RKO (cell line): ENCODE measurements at regions not wholly inside any gene's neighbourhood (a gene's known extent, or its start where the extent isn't known, plus 50 kb on each side); places are given as distances from the start of the nearest gene placed in this dataset.

Experiments
- DNase-seq: peaks from one replicate; pipeline ENCODE4 v3.0.0-alpha.2; 2016; ENCODE audit warnings: low spot score

DNA sequence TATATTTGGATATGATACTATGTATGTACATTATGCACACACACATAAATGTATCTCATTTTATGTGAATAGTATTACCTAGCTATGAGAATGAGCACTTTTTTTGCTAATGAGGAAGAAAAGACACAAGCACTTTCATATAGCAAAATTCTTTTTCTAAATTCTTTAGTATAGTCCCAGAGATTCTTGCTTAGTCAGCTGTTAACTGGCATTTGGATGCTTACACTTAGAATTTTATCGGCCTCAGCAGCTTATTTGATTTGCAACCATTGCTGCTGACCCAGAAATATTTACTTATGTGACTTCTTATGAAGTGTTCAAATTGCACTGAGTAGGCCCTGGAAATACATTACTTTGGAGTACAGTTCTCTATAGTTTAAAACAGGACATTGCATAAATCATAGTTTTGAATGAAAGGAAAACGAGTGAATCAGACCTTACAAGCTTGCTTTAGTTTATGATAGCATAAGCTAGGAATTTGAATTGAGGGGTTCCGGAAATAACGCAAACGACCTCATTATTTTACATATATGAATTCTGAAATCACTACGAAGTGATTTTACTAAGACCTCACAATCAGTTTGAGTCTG, 653.9 kb upstream of the NEGR1 start:
- no peak for DNase-seq

DNA sequence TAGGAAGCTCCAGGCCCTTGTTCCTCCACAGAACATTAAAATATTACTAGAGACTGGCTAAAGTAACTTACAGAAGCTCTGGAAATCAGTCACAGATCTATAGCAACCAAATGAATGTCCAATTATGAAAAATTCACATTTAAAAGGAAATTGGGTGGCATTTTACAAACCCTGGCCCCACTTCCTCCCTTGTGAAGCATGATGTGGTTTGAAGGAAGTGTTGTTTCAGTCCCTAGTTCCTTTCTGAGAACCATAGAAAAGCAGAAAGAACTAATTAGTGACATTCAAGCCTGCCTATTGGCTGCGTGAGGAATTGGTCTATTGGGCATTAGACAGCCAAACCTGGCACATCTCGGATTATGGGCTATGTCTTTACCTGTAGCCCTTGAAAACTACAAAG, 649.7 kb upstream of the NEGR1 start:
- no peak for DNase-seq

DNA sequence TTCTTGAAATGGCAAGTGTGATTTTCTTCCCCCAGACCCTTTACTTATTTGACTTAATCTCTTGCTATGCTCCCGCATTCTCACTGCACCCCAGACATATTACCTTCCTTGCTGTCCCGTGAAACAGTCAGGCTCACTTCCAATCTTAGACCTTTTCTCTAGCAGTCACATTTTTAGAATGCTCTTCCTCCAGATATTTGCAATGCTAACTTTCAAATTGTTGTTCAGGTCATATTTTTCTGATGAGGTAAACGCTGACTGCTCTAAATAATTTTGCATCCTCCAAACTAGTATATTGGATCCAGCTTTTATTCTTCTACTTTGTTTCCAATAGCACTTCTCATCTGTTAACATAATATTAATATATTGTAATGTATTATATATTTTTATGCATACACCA, 648.2 kb upstream of the NEGR1 start:
- no peak for DNase-seq

GRCh38 chr1:72918940-72919339, 636.6 kb upstream of the NEGR1 start:
- DNase-seq: no peak

DNA sequence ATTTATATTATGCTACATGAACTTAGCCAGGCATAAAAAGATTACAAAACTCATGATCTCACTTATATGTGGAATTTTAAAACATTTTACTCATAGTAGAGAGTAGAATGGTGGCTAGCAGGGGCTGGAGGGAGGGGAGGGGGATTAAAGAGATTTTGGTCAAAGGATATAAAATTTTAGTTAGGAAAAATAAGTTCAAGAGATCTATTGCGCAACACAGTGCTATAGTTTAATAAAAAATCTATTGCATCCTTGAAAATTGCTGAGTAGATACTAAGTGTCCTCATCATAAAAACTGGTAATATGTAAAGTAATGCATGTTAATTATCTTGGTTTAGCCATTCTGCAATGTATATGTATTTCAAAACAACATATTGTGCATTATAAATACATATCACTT, 635.6 kb upstream of the NEGR1 start:
- no peak for DNase-seq

- DNase-seq: no peak
Measured at GRCh38 chr1:72915581-72915980, 633.2 kb upstream of the NEGR1 start.

DNA sequence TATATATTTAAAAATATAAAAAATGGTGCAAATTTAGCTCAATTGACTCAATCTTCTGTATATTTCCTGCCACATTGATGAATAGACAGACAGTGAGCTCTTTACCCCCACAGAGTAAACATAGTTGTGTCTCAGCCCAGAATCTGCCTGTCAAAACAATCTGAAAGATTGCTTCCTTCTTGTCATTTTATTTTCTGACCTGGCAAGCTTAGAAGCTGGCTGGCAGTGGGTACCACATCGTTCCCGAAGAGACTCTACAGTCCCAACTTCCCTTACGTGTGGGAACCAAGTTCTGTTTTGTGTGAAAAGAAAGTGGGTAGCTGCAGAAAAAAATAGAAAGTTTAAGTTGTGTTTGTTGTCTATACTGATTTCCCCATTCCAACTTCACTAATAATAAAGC, 629.3 kb upstream of the NEGR1 start:
- no peak for DNase-seq

GRCh38 chr1:72896256-72896655, 613.9 kb upstream of the NEGR1 start:
- DNase-seq: no peak

- peak; percentile 47 for DNase-seq
Measured at GRCh38 chr1:72892461-72892860, 610.1 kb upstream of the NEGR1 start.

DNA sequence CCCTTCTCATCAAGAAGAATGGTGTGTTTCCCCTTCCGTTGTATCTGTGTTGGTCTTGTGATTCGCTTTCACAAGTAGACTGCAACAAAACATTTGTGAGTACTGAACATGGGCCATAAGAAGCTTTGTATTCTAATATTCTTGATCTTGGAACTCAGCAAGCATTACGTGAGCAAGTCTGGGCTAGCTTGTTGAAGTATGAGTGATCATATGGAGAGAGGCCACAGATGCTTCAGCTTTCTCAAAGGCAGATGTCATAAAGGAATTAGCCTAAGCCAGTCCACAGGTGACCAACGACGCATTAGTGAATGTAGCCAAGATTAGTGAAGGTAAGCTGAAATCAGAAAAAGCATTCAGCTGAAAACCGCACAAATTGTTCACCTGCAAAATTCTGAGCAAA, 609.6 kb upstream of the NEGR1 start:
- no peak for DNase-seq

DNA sequence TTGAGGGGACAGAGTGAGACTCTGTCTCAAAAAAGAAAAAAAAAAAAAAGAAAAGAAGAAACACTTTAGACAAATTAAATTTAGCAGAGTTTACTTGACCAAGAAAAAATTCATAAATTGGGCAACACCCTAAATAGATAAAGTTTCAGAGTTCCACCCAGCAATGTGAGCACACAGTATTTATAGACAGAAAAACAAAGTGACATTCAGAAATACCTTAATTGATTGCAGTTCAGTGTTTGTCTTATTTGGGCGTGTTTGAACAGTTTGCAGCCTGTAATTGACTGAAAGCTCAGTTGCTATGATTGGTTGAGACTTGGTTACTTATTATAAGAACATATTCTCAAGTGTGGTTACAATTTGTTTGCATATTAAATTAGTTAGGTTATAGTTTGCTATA, 603.5 kb upstream of the NEGR1 start:
- no peak for DNase-seq

- DNase-seq: no peak
Measured at GRCh38 chr1:72885017-72885416, 602.7 kb upstream of the NEGR1 start.

- no peak for DNase-seq
Measured at GRCh38 chr1:72869873-72870272, 587.5 kb upstream of the NEGR1 start.

GRCh38 chr1:72869441-72869840, 587.1 kb upstream of the NEGR1 start:
- DNase-seq: no peak

DNA sequence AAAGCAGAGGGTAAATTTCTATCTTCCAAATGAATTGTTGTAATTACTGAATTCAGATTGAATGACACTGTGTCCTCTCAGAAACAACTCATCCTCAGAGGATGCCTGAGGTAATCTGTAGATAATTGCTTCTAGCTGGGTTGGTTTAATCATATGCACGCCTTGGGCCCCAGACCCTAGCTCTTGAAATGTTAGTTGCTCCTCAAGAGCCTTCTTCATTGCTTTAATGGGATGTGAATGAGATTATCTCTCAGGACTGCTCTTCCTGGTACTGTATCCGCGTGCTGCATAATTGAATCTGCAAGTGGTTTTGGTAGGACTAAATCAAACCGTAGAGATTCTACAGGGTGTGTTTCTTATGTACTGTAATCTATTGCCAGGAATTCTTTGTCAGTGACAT, 569.3 kb upstream of the NEGR1 start:
- DNase-seq: no peak

DNA sequence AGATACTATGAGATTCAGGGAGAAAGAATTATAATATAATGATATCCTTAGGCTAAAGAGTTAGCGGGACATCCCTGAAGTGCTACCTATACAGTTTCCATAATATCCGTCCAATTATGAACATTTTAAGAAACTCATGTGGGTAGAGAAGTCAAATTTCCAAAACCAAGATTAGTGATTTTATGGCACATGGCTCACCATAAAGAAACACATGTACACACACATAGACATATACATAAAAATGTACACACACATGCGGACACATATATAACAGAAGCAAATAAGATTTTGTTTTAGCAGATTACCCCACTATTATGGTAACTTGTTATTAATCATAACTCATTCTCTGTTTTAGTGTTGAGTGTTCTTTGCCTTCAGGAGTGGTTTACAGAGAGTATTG, 566.7 kb upstream of the NEGR1 start:
- DNase-seq: no peak

DNA sequence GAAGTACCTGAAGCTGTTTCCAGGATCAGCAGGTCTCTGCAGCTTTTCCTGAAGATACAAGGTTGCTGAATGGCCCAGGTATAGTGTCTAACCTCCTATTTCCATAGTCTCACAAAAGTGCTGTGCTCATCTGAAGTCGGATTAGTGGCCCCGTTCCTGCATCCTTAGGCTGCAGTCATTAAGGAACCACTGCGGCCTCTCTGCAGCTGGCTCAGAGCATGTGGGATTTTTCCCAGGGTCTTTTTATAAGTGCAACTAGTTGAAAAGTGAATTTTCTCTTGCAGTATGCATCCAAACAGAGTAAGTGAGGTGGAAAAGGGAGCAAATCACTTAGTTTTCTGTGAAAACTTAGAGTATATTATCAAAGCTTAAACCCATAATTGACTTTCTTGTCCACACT, 565.3 kb upstream of the NEGR1 start:
- no peak for DNase-seq

DNA sequence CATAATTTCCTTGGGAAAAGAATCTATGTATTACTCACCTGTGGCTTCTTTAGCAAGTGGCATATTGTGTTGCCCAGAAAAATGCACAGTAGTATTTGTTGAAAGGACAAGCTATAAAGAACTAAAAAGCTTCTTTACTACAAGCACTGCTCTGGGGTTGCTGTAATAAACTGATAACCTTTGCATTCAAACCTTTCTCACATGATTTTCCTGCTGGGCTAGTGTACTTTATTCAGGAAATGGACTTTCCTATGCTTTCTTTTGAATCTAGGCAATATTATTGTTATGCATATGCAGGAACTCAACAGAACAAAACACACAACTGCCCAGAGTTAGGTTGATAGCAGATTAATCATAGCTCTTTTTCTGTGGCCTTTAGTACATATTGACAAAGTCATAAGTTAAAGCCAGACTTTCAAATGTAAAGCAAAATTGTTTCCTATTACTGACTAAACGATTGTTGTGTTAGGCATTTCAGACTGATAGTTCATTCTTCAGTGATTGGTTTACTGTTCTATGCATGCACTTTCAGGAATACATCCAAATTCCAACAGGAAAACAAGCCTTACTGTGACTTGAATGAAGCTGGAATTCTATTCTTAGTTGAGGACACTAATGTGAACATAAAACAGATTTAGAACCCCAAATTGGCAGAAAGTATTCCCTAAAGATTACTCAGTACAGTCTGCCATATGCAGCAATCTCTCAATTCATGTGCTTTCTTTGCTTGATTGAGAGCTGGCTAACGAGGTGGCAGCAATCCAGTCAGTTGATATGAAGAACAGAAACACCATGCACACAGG, 564.3 kb upstream of the NEGR1 start:
- no peak for DNase-seq

DNA sequence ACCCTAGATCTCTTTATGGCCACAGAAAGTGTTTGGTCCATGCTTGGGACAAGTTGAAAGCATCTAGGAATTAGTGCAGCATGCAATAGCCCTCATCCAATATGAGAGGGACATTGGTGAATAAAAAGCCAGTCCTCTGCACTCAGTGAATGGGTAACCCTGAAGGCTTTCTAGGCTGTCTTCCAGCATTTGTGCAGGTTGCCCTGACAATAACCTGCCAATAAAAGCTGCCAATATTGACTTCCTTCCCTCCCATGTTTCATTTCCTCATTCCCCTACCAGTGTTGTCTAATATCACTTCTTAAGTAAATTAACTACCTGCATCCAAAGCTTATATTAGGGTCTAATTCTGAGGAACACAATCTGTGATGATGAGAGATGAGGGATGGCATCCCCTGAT, 563.6 kb upstream of the NEGR1 start:
- DNase-seq: no peak

DNA sequence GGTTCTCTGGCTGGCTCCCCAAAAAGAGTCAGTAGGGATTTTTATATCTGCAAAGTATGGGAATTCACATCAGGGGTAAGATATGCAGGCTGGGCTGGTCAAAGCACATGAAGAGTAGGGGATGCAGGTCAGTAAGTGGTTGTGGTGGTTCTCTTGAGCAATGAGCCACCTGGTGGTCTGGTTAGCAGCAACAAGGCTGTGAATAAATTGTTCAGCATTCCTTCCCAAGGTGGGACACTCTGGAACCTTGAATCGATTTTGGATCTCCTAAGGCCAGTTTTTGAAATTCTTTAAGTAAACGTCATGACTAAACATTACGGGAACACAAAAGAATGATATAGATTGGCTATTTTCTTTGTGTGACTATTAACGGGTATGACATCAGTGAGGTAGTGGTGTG, 563.0 kb upstream of the NEGR1 start:
- peak; percentile 14 for DNase-seq

- DNase-seq: no peak
Measured at GRCh38 chr1:72837781-72838180, 555.4 kb upstream of the NEGR1 start.

GRCh38 chr1:72830606-72831390, 548.5 kb upstream of the NEGR1 start:
- no peak for DNase-seq

- peak; percentile 32 for DNase-seq
Measured at GRCh38 chr1:72827278-72827677, 544.9 kb upstream of the NEGR1 start.
